HEK293 (cell line): ENCODE measurements at regions not wholly inside any gene's neighbourhood (a gene's known extent, or its start where the extent isn't known, plus 50 kb on each side); places are given as distances from the start of the nearest gene placed in this dataset.

Experiments used
- CTCF ChIA-PET: fragments of 350-600 bp; formaldehyde crosslinking; extraction: SDS; loops from one replicate; lab custom pipeline; 2021; ENCODE audit warnings: antibody characterized with exemption; lab: Yijun Ruan, JAX
- POLR2A ChIA-PET: fragments of 300-600 bp; formaldehyde crosslinking; extraction: SDS; loops from one replicate; lab custom pipeline; 2020; ENCODE audit warnings: antibody characterized with exemption, inconsistent platforms; lab: Yijun Ruan, JAX
- H3K27ac ChIP-seq: fragments of 200-500 bp; sonication (Bioruptor generic); 2 replicates; pipeline ENCODE4 v1.5.1; 2014; ENCODE audit warnings: low read depth, low read length, control low read depth, inconsistent platforms; ENCODE audit errors: extremely low read depth
- H3K36me3 ChIP-seq, 2 experiments: fragments of 200-500 bp in 1 of 2; sonication (Bioruptor generic) in 1 of 2; 1 replicate in 1 of 2; 2 replicates in 1 of 2; pipeline ENCODE4 v1.5.1; 2014 to 2017; ENCODE audit warnings: inconsistent platforms in 2 of 2, low read length in 2 of 2; ENCODE audit not compliant: control insufficient read depth in 2 of 2, insufficient read depth in 1 of 2
- H3K4me1 ChIP-seq: fragments of 200-500 bp; sonication (Bioruptor generic); 2 replicates; pipeline ENCODE4 v1.5.1; 2014; ENCODE audit warnings: mild to moderate bottlenecking, low read length, inconsistent platforms; ENCODE audit not compliant: control insufficient read depth, insufficient read depth
- H3K4me3 ChIP-seq: 2 replicates; pipeline ENCODE4 v1.5.1; 2011; ENCODE audit warnings: low read depth, mild to moderate bottlenecking, control low read depth, low read length, moderate library complexity
- H3K9me3 ChIP-seq: fragments of 200-500 bp; sonication (Bioruptor generic); 2 replicates; pipeline ENCODE4 v1.5.1; 2014; ENCODE audit warnings: low read depth, low read length, inconsistent platforms; ENCODE audit not compliant: control insufficient read depth, insufficient read depth
- KLF7 ChIP-seq: fragments of 450-650 bp; formaldehyde crosslinking; IDR thresholded peaks from 2 replicates; pipeline ENCODE4 v1.5.1; 2016; ENCODE audit warnings: missing biosample characterization, missing genetic modification characterization, borderline replicate concordance
- PRDM10 ChIP-seq: fragments of 450-650 bp; formaldehyde crosslinking; IDR thresholded peaks from 2 replicates; pipeline ENCODE4 v1.5.1; 2016; ENCODE audit warnings: missing biosample characterization, missing genetic modification characterization
- SCRT1 ChIP-seq: fragments of 450-650 bp; formaldehyde crosslinking; IDR thresholded peaks from 2 replicates; pipeline ENCODE4 v1.5.1; 2016; ENCODE audit warnings: missing biosample characterization, missing genetic modification characterization, borderline replicate concordance
- ZBTB49 ChIP-seq: fragments of 450-650 bp; formaldehyde crosslinking; IDR thresholded peaks from 2 replicates; pipeline ENCODE4 v1.5.1; 2016; ENCODE audit warnings: missing biosample characterization, missing genetic modification characterization, low read depth
- ZBTB8A ChIP-seq: fragments of 450-650 bp; formaldehyde crosslinking; IDR thresholded peaks from 2 replicates; pipeline ENCODE4 v1.5.1; 2016; ENCODE audit warnings: missing biosample characterization, missing genetic modification characterization
- ZNF132 ChIP-seq: fragments of 450-650 bp; formaldehyde crosslinking; IDR thresholded peaks from 2 replicates; pipeline ENCODE4 v1.5.1; 2017; ENCODE audit warnings: missing biosample characterization, missing genetic modification characterization, borderline replicate concordance
- ZNF146 ChIP-seq: fragments of 450-650 bp; formaldehyde crosslinking; IDR thresholded peaks from 2 replicates; pipeline ENCODE4 v1.5.1; 2016; ENCODE audit warnings: missing biosample characterization, missing genetic modification characterization
- ZNF174 ChIP-seq: fragments of 450-650 bp; formaldehyde crosslinking; IDR thresholded peaks from 2 replicates; pipeline ENCODE4 v1.5.0; 2017; ENCODE audit warnings: missing biosample characterization, mild to moderate bottlenecking, missing genetic modification characterization
- ZNF175 ChIP-seq: fragments of 450-650 bp; formaldehyde crosslinking; IDR thresholded peaks from 2 replicates; pipeline ENCODE4 v1.5.1; 2016; ENCODE audit warnings: missing biosample characterization, missing genetic modification characterization
- ZNF2 ChIP-seq: fragments of 450-650 bp; formaldehyde crosslinking; IDR thresholded peaks from 2 replicates; pipeline ENCODE4 v1.5.1; 2016; ENCODE audit warnings: missing biosample characterization, missing genetic modification characterization
- ZNF354C ChIP-seq: fragments of 450-650 bp; formaldehyde crosslinking; IDR thresholded peaks from 2 replicates; pipeline ENCODE4 v1.5.1; 2016; ENCODE audit warnings: missing biosample characterization, missing genetic modification characterization, low read depth, borderline replicate concordance
- ZNF366 ChIP-seq: fragments of 450-650 bp; formaldehyde crosslinking; conservative IDR thresholded peaks from 2 replicates; pipeline ENCODE4 v1.5.1; 2016; ENCODE audit warnings: missing biosample characterization, missing genetic modification characterization
- ZNF404 ChIP-seq: fragments of 450-650 bp; formaldehyde crosslinking; IDR thresholded peaks from 2 replicates; pipeline ENCODE4 v1.5.1; 2017; ENCODE audit warnings: missing biosample characterization, missing genetic modification characterization
- ZNF677 ChIP-seq: fragments of 450-650 bp; IDR thresholded peaks from 2 replicates; pipeline ENCODE4 v1.5.0; 2018; ENCODE audit warnings: missing biosample characterization, mild to moderate bottlenecking, missing genetic modification characterization, moderate library complexity
- ZSCAN16 ChIP-seq: fragments of 450-650 bp; formaldehyde crosslinking; IDR thresholded peaks from 2 replicates; pipeline ENCODE4 v1.5.1; 2016; ENCODE audit warnings: missing biosample characterization, missing genetic modification characterization
- ZSCAN5A ChIP-seq: fragments of 450-650 bp; formaldehyde crosslinking; IDR thresholded peaks from 2 replicates; pipeline ENCODE4 v1.5.1; 2016; ENCODE audit warnings: missing biosample characterization, missing genetic modification characterization
- ZXDB ChIP-seq: fragments of 450-650 bp; formaldehyde crosslinking; IDR thresholded peaks from 2 replicates; pipeline ENCODE4 v1.5.1; 2016; ENCODE audit warnings: missing biosample characterization, missing genetic modification characterization

GRCh38 chr10:78812571-78813318 lies 256.0 kb upstream of the ZMIZ1 start (continued):
- TF ChIP-seq ZSCAN5A (tag by site-specific recombination) (no peak), ZBTB8A (tag by site-specific recombination) (no peak), ZSCAN16 (tag by site-specific recombination) (no peak), ZNF146 (tag by site-specific recombination) (no peak)
- TF ChIP-seq, all 188 proteins: peak for 0

- Histone ChIP-seq H3K27ac (no peak overlapping the region), H3K36me3 (no peaks in the 10 kb centered on the region), H3K9me3 (no peaks in the 10 kb centered on the region), H3K4me3 (no peak overlapping the region), H3K4me1 (no peaks in the 10 kb centered on the region)
- CTCF ChIA-PET, result no interaction called here
- POLR2A ChIA-PET, result no interaction called here
- no peak for TF ChIP-seq ZNF404 (tag by site-specific recombination)
- no peak for TF ChIP-seq ZNF174 (tag by site-specific recombination)
- TF ChIP-seq ZNF354C (tag by site-specific recombination), result no peak
- TF ChIP-seq ZNF175 (tag by site-specific recombination), result no peak
- no peak for TF ChIP-seq SCRT1 (tag by site-specific recombination)
- no peak for TF ChIP-seq ZBTB49 (tag by site-specific recombination)
- no peak for TF ChIP-seq PRDM10
- TF ChIP-seq ZXDB (tag by site-specific recombination), result no peak
- no peak for TF ChIP-seq KLF7 (tag by site-specific recombination)
- TF ChIP-seq ZNF2 (tag by site-specific recombination), result no peak
- TF ChIP-seq ZNF677, result no peak
- TF ChIP-seq ZNF366, result no peak
- no peak for TF ChIP-seq ZNF132 (tag by site-specific recombination)
Measured at GRCh38 chr10:78813526-78813925, 255.2 kb upstream of the ZMIZ1 start.
